ENCODE measurements at regions not wholly inside any gene's neighbourhood (a gene's known extent, or its start where the extent isn't known, plus 50 kb on each side); places are given as distances from the start of the nearest gene placed in this dataset.
"Not testable (repeated sequence)": the region's sequence is repeated elsewhere in the genome, so short reads cannot be mapped to it uniquely, and the experiment has no call there.

GRCh38 chr5:148740966-148741742, 85.3 kb upstream of the ADRB2 start:
- CTCF ChIA-PET: interaction anchor here (0.5 to 9.4 kb wide), 31 partner anchors 9 to 529 kb away, joined by 3 to 81 read pairs (median 3); no protein-coding TSS in a partner anchor
- POLR2A ChIA-PET: interaction anchor here (1.4 kb wide), 1 partner anchor 85 kb away, joined by 5 read pairs; the partner anchor contains the start of gene ADRB2
- no peak for TF ChIP-seq FOXK2 (IDR thresholded peaks at IDR 0.05)
- no peak for TF ChIP-seq ARNT (IDR thresholded peaks at IDR 0.05)
- no peak for TF ChIP-seq SUZ12 (IDR thresholded peaks at IDR 0.05)
- TF ChIP-seq, protein P1, sequence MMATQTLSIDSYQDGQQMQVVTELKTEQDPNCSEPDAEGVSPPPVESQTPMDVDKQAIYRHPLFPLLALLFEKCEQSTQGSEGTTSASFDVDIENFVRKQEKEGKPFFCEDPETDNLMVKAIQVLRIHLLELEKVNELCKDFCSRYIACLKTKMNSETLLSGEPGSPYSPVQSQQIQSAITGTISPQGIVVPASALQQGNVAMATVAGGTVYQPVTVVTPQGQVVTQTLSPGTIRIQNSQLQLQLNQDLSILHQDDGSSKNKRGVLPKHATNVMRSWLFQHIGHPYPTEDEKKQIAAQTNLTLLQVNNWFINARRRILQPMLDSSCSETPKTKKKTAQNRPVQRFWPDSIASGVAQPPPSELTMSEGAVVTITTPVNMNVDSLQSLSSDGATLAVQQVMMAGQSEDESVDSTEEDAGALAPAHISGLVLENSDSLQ (IDR thresholded peaks at IDR 0.05): no peak
- TF ChIP-seq FOXA1 (IDR thresholded peaks at IDR 0.05): no peak
- TF ChIP-seq L3MBTL2 (conservative IDR thresholded peaks at IDR 0.05): no peak
- TF ChIP-seq ZNF384 (IDR thresholded peaks at IDR 0.05): no peak
- TF ChIP-seq FOXM1 (IDR thresholded peaks at IDR 0.05; ENCODE audit: borderline replicate concordance): no peak
- TF ChIP-seq HDGF (IDR thresholded peaks at IDR 0.05; ENCODE audit: borderline replicate concordance): no peak
- no peak for TF ChIP-seq BHLHE40 (IDR thresholded peaks at IDR 0.05; ENCODE audit: borderline replicate concordance)
- DNase-seq (ENCODE audit: extremely low spot score): peak; percentile 27

GRCh38 chr5:148741766-148742165, 84.6 kb upstream of the ADRB2 start:
- CTCF ChIA-PET: interaction anchor here (0.5 to 9.4 kb wide), 28 partner anchors 9 to 528 kb away, joined by 3 to 81 read pairs (median 4); no protein-coding TSS in a partner anchor
- DNase-seq (ENCODE audit: extremely low spot score): not testable (repeated sequence)
- POLR2A ChIA-PET: interaction anchor here (1.4 kb wide), 1 partner anchor 84 kb away, joined by 5 read pairs; the partner anchor contains the start of gene ADRB2

GRCh38 chr5:148744380-148744779, 82.0 kb upstream of the ADRB2 start:
- POLR2A ChIA-PET; DNase-seq (ENCODE audit: extremely low spot score): not testable (repeated sequence)
- CTCF ChIA-PET: interaction anchor here (0.6 to 9.4 kb wide), 2 partner anchors 214 to 299 kb away, joined by 3 to 81 read pairs; no protein-coding TSS in a partner anchor

- CTCF ChIA-PET: interaction anchor here (0.7 to 1.3 kb wide), 2 partner anchors 16 to 164 kb away, joined by 4 to 6 read pairs; no protein-coding TSS in a partner anchor
- TF ChIP-seq TARDBP (IDR thresholded peaks at IDR 0.05) (no peak), ARNT (IDR thresholded peaks at IDR 0.05) (no peak), ZNF384 (IDR thresholded peaks at IDR 0.05) (no peak), LEF1 (IDR thresholded peaks at IDR 0.05; ENCODE audit: borderline replicate concordance) (no peak), ELF4 (IDR thresholded peaks at IDR 0.05) (no peak), NFRKB (IDR thresholded peaks at IDR 0.05) (no peak), FOXA1 (IDR thresholded peaks at IDR 0.05) (no peak), CTBP1 (IDR thresholded peaks at IDR 0.05; ENCODE audit: borderline replicate concordance) (no peak)
- no peak for DNase-seq (ENCODE audit: extremely low spot score)
- POLR2A ChIA-PET: no interaction called here
These were observed 79.4 kb upstream of the ADRB2 start for GRCh38 chr5:148746826-148747535.

DNA sequence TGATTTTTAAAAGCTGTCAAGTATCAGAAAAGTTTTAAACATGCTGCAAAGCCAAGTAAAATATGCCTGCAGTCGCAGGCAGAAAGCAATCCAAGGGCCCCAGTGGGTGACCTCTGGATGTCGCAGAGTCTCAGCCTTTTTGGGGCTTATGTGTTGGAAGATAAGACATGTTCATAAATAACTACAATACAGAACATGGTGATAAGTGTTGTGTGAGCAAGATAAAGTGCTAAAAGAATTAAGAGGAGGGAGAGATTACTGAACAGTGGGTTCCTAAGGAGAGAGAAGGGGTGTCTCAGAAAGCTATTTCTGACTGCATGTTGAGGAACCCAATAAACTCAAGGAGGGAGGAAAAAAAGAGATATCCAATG, 78.9 kb upstream of the ADRB2 start:
- no peak for TF ChIP-seq NFRKB (IDR thresholded peaks at IDR 0.05)
- no peak for TF ChIP-seq LEF1 (IDR thresholded peaks at IDR 0.05; ENCODE audit: borderline replicate concordance)
- TF ChIP-seq TARDBP (IDR thresholded peaks at IDR 0.05): no peak
- no peak for TF ChIP-seq FOXM1 (IDR thresholded peaks at IDR 0.05; ENCODE audit: borderline replicate concordance)
- no peak for TF ChIP-seq SP1 (IDR thresholded peaks at IDR 0.05)
- no peak for TF ChIP-seq BHLHE40 (IDR thresholded peaks at IDR 0.05; ENCODE audit: borderline replicate concordance)
- TF ChIP-seq, protein P1 (IDR thresholded peaks at IDR 0.05): no peak
- TF ChIP-seq ARNT (IDR thresholded peaks at IDR 0.05): no peak
- POLR2A ChIA-PET: no interaction called here
- no peak for DNase-seq (ENCODE audit: extremely low spot score)
- CTCF ChIA-PET: interaction anchor here (1.3 kb wide), 1 partner anchor 17 kb away, joined by 6 read pairs; no protein-coding TSS in a partner anchor

DNA sequence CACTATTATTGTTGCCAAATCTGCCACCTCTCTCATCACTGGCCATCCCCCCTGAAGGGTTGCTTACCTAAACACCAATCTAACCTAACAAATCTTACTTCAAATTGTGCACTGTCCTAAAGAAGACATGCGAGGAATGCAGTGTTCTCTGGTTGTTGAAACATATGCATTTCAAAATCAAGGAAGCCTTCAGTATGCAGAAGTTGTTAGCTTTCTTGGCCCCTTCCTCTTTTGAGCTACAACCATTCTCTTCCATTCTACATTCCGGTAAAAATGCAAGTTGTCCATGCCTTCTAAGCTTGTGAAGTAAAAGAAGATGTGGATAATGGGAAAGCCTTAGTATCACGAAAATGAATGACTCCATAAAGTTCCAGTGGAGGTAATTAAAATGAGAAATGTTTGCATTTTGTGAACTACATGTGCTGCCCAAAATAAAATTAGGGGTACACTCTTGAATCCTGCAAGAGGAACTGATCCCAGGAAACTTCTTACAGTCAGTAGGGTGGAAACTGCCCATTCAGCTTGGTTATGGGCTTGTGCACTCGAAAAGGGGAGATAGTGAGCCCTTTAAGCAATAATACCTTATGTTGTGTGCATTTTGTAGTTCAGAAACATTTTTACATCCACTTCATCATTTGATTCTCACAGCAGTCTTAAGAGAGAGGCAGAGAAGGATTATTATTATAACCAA, 77.6 kb upstream of the ADRB2 start:
- no peak for DNase-seq (ENCODE audit: extremely low spot score)
- TF ChIP-seq FOXM1 (IDR thresholded peaks at IDR 0.05; ENCODE audit: borderline replicate concordance): no peak
- no peak for TF ChIP-seq ELF4 (IDR thresholded peaks at IDR 0.05)
- TF ChIP-seq FOXA1 (IDR thresholded peaks at IDR 0.05): no peak
- TF ChIP-seq ZNF384 (IDR thresholded peaks at IDR 0.05): no peak
- no peak for TF ChIP-seq SP1 (IDR thresholded peaks at IDR 0.05)
- TF ChIP-seq, protein P1 (IDR thresholded peaks at IDR 0.05): no peak
- TF ChIP-seq LEF1 (IDR thresholded peaks at IDR 0.05; ENCODE audit: borderline replicate concordance): no peak
- TF ChIP-seq FOXK2 (IDR thresholded peaks at IDR 0.05): no peak
- no peak for TF ChIP-seq L3MBTL2 (conservative IDR thresholded peaks at IDR 0.05)
- TF ChIP-seq BHLHE40 (IDR thresholded peaks at IDR 0.05; ENCODE audit: borderline replicate concordance): no peak
- no peak for TF ChIP-seq SUZ12 (IDR thresholded peaks at IDR 0.05)
- TF ChIP-seq HDGF (IDR thresholded peaks at IDR 0.05; ENCODE audit: borderline replicate concordance): no peak
- TF ChIP-seq NFRKB (IDR thresholded peaks at IDR 0.05): no peak
- no peak for TF ChIP-seq CTBP1 (IDR thresholded peaks at IDR 0.05; ENCODE audit: borderline replicate concordance)
- no peak for TF ChIP-seq TARDBP (IDR thresholded peaks at IDR 0.05)
- TF ChIP-seq ARNT (IDR thresholded peaks at IDR 0.05): no peak
- POLR2A ChIA-PET: no interaction called here
- CTCF ChIA-PET: interaction anchor here (1.0 to 1.7 kb wide), 2 partner anchors 18 to 366 kb away, joined by 3 to 6 read pairs; no protein-coding TSS in a partner anchor

Data from HEK293T (cell line).